NCI-H2196 (cell line): ENCODE measurements at regions not wholly inside any gene's neighbourhood (a gene's known extent, or its start where the extent isn't known, plus 50 kb on each side); places are given as distances from the start of the nearest gene placed in this dataset.

ENCODE experiments used
- DNase-seq: peaks from one replicate; lab custom pipeline; 2025; ENCODE audit not compliant: unreplicated experiment; lab: John Stamatoyannopoulos, UW

- no peak for DNase-seq
Measured at GRCh38 chr3:127405791-127406190, 117.9 kb upstream of the PRR20G start.

- no peak for DNase-seq
Measured at GRCh38 chr3:127405010-127405598, 117.3 kb upstream of the PRR20G start.

DNA sequence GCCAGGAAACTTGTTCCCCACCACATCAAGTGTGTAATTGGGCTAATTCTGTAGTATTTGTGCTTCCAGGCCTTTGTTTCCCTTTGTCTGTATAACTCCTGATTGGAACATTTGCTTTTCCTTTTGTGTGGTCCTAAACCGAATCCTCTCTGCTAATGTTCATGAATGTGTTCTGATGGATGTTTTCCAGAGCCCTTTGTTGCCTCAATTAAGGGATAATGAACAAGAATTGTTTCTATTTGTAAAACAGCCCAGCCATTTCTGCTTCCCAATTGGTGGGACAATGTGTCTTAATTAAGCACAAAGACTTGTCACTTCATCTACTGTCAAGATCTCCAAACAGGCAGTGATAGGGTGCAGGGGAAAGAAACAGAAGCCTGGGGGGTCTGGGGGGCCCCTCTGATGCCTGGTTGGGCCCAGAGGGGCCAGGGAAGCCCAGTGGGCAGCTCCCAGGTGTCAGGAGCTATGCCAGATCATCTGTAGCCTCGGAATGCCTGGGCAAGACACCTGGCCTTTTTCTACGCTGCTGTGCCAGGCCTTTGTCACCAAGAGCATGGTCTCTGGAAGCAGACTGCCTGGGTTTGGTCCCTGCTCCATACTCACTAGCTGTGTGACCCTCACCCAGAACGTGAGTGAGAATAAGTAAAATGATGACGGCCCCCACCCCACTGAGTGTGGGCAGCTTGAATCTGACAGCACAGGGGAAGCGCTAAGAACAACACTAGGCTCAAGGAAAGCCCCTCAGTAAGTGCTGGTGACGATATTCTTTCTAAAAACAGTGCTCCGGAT, 116.6 kb upstream of the PRR20G start:
- no peak for DNase-seq

DNA sequence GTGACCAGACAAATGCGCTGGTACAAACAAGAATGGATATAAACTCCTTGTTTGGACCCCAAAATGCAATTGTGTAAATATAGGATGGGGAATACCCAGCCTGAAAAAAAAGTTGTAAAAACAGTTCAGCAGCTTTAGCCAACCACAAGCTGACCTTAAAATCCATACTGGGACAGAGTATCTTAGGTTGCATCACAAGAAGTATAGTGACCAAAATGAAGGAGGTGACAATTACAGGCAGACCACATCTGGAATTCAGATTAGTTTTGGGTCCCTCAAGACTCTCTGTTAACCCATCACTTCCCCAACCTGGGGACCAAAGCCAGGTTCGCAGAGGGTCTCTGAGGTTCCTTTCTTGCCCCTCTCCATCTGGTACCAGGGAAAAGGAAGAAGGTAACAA, 115.9 kb upstream of the PRR20G start:
- DNase-seq = no peak

DNA sequence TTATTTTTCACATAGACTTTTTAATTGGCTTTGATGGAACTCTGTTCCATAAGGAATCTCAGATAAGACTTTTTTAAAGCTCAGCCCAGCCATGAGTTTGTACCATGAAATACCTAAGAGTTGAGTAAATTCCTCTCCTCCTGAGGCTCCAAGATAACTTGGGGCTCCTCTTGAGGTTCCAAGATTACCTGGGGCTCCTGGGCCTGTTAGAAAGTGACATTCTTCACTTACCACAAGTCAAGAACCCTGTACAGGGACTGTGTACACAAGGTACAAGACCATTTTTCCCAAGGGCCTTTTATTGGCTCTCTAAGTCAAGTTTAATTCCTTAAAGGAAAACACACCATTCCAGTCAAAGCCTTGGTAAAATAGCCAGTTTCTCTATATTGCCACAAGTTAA, 111.3 kb upstream of the PRR20G start:
- no peak for DNase-seq

- DNase-seq = no peak
Measured at GRCh38 chr3:127396473-127396872, 108.6 kb upstream of the PRR20G start.

DNA sequence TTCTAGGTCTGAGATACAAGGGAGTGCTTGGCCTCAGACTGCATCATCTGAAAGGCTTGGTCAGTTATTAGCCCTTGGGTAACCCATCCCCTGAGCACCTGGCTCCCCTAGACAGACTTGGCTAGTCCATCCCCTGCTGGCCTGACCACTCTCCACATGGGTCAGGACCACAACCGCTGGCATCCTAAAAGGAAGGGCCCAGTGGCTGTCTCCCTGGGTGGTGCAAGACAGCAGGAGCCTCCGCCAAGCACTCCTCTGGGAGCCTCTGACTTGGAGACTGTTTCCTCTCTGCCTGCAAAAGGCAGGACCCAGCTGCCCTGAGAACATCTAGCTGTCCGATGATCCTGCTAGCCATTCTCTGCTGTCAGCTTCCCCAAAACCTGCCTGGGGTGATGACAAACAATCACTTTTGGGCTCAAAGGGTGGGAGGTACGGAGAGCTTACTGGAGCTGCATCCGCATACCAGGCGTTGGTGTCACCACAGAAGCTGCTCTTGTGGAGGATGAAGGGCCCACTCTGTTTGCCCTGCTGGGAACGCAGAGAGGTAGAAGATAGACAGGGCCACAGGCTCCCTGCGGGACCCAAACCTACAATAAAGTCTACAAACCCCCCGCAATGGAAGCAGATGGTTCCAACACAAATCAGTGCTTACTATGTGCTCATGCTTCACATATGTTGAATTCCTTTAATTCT, 108.0 kb upstream of the PRR20G start:
- no peak for DNase-seq

DNA sequence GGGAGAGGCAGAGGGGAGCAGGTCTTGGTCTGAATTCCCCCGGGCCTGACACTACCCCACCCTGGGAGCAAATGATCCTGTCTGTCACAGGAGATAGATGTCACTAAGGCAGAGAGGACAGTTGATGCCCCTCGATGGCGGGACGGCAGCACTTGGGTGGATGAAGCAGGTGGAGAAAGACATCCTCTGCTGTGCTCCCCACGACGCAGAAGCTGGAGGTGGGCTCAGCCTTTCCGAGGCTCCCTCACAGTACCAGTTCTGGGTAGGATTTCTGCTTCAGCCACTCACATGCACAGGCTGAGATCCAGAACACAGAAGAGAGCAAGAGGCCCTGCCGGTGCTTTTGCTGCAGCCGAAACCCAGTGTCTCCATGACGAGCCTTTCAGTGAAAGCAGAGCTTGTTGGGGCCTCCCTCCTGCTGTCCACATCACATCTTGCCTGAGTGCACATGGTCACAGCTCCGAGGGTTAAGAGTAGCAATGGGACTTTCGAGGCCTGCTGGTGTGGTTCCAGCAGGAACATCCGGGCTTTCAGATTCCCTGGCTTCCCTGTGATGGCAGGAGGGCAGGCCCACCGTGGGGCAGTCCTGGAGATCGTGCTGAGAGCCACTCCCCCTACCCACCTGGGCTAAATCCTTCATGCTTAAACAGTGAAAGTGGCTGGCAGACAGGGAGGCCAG, 107.3 kb upstream of the PRR20G start:
- DNase-seq = no peak

GRCh38 chr3:127394031-127394430, 106.2 kb upstream of the PRR20G start:
- no peak for DNase-seq

- DNase-seq = no peak
Measured at GRCh38 chr3:127393131-127393820, 105.4 kb upstream of the PRR20G start.

GRCh38 chr3:127392156-127392490, 104.3 kb upstream of the PRR20G start:
- DNase-seq = no peak

DNA sequence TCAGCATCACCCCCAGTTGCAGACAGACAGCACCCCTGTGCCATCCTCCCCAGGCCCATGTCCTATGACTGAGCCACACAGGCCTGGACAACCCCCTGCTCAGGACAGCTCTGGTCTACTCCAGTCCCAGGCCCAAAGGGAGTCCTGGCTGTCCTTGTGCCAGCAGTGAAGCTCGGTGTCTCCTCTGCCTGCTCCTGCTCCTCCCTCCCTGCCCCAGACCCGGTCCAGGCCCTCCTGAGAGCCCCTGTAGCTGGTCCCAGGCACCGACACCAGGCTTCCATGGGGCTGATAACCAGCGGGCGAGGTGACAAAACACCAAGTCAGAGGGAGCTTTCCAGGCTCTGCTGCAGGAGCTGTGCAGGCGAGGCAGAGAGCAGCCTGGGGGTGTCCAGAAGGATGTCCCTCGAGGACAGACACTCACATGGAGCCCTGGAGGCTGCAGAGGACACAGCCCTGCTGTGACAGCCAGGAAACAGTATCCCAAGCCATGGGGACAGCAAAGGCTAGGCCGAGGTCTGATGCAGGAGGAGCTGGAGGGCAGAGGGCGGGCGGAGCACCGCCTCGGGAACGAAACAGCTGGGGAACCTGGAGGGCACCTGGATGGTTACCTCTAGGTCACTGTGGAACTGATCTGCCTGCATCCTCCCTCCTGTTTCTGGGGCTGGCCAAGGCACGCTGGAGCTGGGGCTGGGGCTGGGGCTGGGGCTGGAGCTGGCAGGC, 103.8 kb upstream of the PRR20G start:
- DNase-seq = no peak

DNA sequence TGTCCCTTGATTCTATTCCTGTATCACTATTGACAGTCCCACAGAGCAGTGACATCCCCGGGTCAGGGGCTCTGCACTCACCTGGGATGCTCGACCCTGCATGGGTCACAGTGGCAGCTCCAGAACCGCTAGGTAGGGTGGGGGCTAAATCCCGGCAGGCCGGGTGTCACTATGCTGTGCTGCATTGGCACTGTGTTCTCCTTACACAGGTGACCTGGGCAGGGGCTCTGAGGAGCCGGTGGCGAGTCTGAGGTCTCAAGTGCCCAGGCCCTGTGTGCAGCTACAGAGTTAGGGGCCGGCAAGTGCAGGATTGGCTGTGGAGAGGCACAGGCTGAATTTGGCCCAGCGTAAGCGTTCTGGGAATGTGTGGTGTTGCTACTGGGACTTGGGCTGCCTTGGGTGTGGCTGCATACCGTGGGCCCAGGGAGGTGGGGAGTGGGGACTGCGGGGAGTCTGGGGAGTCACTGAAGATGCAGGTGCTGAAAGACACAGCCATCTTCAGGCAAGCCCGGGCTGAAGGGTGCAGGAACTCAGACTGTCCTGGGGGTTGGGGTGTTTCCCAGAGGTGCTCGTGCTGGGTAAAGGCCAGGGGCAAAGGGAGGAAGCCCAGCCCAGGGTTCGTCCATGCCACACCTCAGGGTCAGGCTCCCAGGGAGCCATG, 102.6 kb upstream of the PRR20G start:
- no peak for DNase-seq

- no peak for DNase-seq
Measured at GRCh38 chr3:127389913-127390312, 102.1 kb upstream of the PRR20G start.

GRCh38 chr3:127389420-127389819, 101.6 kb upstream of the PRR20G start:
- DNase-seq = no peak

- no peak for DNase-seq
Measured at GRCh38 chr3:127388427-127388826, 100.6 kb upstream of the PRR20G start.

DNA sequence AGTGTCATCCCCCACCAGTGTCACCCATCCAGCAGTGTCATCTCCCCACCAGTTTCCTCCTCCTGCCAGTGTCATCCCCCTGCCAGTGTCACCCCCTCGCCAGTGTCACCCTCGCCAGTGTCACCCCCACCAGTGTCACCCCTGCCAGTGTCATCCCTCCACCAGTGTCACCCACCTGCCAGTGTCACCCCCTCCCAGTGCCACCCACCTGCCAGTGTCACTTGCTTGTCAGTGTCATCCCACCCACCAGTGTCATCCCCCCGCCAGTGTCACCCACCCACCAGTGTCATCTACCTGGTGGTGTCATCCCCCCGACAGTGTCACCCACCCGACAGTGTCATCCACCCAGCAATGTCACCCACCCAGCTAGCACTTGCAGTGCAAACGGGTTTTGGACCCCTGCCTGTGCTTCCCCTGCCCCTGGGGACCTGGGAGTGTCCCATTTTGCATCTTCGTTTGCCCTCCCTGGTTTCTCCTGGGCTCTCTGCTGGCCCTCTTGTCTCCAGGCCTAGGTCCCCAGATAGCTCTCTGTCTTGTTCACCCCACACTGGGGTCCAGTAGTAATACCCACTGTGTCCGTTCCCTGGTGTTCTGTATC, 99.8 kb upstream of the PRR20G start:
- DNase-seq = no peak

- no peak for DNase-seq
Measured at GRCh38 chr3:127387119-127387518, 99.3 kb upstream of the PRR20G start.

DNA sequence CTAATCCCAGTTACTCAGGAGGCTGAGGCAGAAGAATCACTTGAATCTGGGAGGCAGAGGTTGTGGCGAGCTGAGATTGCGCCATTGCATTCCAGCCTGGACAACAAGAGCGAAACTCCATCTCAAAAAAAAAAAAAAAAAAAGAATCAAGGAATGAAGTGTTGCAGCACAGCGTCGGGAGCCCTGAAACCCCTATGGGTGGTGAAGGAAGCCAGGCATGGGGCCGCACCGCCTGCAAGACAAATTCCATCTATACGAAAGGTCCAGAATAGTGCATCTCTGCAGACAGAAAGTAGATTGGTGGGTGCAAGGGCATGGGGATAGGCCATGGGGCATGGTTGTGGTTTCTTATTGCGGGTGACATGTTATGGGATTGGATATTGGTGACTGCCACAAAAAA, 98.6 kb upstream of the PRR20G start:
- DNase-seq = no peak

GRCh38 chr3:127385540-127385870, 97.7 kb upstream of the PRR20G start:
- no peak for DNase-seq
